ENCODE measurements at regions not wholly inside any gene's neighbourhood (a gene's known extent, or its start where the extent isn't known, plus 50 kb on each side); places are given as distances from the start of the nearest gene placed in this dataset.

DNA sequence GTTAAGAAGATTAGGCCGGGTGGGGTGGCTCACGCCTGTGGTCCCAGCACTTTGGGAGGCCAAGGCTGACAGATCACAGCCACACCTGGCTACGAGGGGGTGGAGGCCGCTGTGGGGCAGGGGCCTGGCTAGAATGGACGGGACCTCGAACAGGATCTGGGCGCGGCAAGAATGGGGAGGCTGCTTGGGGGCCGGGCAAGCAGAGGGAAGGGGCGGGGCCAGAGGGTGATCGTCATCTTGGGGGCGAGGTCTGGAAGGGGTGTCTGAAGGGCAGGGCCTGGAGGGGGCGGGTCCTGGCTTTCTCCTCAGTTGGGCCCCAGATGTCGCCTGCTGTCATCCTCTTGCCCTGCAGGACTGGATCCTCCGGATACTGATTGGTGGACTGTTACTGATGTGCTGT lies 57.3 kb upstream of the ENPEP start:
- TF ChIP-seq, protein P1, sequence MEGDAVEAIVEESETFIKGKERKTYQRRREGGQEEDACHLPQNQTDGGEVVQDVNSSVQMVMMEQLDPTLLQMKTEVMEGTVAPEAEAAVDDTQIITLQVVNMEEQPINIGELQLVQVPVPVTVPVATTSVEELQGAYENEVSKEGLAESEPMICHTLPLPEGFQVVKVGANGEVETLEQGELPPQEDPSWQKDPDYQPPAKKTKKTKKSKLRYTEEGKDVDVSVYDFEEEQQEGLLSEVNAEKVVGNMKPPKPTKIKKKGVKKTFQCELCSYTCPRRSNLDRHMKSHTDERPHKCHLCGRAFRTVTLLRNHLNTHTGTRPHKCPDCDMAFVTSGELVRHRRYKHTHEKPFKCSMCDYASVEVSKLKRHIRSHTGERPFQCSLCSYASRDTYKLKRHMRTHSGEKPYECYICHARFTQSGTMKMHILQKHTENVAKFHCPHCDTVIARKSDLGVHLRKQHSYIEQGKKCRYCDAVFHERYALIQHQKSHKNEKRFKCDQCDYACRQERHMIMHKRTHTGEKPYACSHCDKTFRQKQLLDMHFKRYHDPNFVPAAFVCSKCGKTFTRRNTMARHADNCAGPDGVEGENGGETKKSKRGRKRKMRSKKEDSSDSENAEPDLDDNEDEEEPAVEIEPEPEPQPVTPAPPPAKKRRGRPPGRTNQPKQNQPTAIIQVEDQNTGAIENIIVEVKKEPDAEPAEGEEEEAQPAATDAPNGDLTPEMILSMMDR (IDR thresholded peaks at IDR 0.05; ENCODE audit: poor library complexity), result no peak
- no peak for TF ChIP-seq EZH2 (IDR thresholded peaks at IDR 0.05; ENCODE audit: borderline replicate concordance)
